Astrocyte of the cerebellum (primary cell): ENCODE measurements at regions not wholly inside any gene's neighbourhood (a gene's known extent, or its start where the extent isn't known, plus 50 kb on each side); places are given as distances from the start of the nearest gene placed in this dataset.
"Not testable (repeated sequence)": the region's sequence is repeated elsewhere in the genome, so short reads cannot be mapped to it uniquely, and the experiment has no call there.

ENCODE experiments used
- DNase-seq: peaks from one replicate; pipeline ENCODE4 v3.0.0-alpha.2; 2011; ENCODE audit warnings: low read depth
- H3K4me3 ChIP-seq: 2 replicates; pipeline ENCODE4 v1.5.1; 2011; ENCODE audit warnings: mild to moderate bottlenecking, low read depth, low read length, moderate library complexity
- in situ Hi-C: cut with HindIII; loops from 2 replicates; pipeline ENCODE4 v1.10.0; 2017; ENCODE audit warnings: low sequenced_read_pairs
- TF ChIP-seq, protein P1 (sequence below): IDR thresholded peaks from 2 replicates; pipeline ENCODE4 v1.5.1; 2012; ENCODE audit warnings: low read length, low read depth, moderate library complexity, mild to moderate bottlenecking; ENCODE audit errors: missing control alignments

DNA sequence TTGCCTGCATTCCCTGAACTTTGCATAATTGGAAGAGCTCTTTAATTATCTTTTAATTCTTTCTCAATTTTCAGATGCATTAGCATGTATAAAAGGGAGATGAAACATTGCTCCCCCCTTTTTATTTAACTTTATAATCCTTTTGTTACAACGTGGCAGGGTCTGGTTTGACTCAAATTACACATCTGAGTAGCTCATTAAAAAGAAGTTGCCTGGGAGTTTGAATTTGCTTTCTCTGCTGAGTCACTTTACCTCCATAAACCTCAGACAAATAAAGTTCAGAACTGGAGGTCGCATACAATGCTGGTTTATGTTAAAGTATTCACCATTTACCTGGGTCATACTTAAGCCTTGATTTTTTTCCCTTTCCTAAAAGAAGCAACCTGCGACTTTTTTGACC lies 495.2 kb downstream of the PREX1 start:
- DNase-seq, result no peak

DNA sequence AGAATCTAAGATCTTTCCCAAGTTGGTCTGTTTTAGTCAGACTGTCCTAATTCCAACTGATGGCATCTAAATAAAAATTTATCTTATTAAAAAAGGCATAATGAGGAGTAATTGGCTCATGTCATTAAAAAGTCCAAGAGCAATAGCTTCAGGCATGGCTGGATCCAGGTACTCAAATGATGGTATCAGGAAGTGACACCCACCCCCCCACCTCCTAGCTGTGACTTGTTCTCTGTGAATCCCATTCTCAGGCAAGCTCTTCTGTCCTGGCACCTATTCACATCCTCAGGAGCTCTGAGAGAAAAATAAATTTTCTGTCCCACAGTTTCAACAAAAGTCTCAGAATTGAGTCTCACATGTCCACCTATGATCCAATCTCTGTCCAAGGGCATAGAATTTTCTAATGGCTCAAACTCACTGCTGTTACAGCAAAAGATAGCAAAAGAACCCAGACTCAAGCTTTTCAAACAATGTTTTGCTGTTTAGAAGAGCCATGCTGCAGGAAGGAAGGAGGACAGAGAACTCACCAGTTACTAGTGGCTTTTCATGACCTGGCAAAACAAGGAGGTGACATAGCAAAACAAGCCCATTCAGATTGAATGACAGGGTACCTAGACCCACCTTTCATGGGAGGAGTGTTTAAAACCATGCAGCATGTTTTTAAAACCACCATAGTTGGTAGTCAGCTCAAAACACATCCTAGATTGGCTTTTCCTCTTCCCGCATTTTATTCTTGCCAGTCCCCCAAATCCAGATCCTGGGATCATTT lies 496.1 kb downstream of the PREX1 start:
- TF ChIP-seq, protein P1, sequence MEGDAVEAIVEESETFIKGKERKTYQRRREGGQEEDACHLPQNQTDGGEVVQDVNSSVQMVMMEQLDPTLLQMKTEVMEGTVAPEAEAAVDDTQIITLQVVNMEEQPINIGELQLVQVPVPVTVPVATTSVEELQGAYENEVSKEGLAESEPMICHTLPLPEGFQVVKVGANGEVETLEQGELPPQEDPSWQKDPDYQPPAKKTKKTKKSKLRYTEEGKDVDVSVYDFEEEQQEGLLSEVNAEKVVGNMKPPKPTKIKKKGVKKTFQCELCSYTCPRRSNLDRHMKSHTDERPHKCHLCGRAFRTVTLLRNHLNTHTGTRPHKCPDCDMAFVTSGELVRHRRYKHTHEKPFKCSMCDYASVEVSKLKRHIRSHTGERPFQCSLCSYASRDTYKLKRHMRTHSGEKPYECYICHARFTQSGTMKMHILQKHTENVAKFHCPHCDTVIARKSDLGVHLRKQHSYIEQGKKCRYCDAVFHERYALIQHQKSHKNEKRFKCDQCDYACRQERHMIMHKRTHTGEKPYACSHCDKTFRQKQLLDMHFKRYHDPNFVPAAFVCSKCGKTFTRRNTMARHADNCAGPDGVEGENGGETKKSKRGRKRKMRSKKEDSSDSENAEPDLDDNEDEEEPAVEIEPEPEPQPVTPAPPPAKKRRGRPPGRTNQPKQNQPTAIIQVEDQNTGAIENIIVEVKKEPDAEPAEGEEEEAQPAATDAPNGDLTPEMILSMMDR, result no peak
- DNase-seq, result no peak
- no peak overlapping the region for H3K4me3 ChIP-seq
- in situ Hi-C loops, result loop anchor here (5.0 kb wide), 1 partner anchor 86 kb away; no protein-coding TSS in a partner anchor

More for the DNA sequence above, 495.2 kb downstream of the PREX1 start:
- H3K4me3 ChIP-seq, result no peak overlapping the region
- TF ChIP-seq, protein P1, result no peak
- in situ Hi-C loops, result loop anchor here (5.0 kb wide), 1 partner anchor 85 kb away; no protein-coding TSS in a partner anchor

DNA sequence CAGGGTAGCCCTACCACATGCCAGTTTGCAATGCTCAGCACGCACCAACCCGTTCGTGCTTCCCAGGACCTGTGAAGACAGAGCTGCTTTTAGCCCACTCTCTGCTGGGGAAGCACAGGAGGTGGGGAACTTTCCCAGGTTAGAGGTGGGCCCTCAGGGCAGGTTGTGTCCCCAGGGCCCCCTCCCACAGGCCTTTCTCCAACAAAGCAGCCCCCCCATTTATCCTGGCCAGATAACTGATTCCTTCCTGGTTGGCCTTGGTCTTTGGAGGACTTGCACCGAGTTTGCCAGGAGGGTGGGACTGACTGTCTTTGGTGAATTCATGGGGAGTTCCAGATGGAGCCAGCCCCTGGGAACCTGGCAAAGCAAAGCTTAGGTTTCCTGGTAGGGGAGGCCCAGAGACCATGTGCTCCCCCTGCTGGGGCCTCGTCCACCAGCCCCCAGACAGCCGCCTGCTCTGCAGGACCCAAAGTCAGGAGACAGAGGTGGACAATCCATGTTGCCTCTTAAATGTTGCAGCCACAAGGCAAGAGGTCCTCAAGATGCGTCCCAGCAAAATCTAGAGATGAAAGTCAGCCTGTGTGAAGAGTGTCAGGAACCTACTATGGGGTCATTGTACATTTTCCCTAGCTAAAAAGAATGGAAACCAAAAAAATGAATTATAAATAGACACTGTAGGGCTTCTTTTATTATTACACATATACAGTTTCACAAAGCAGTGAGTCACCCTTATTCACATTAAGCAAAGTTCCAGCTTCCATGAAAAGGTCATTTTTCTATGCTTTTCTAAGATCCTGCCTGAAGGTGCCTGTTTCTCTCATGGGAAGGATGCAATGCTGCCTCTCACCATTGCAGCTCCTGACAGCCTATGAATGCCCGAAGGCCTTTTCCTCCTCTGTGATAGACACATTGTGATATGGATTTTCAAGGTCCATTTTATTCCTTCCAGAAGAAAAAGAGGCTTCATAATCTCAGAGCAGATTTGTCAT lies 497.8 kb downstream of the PREX1 start:
- TF ChIP-seq, protein P1, result peak; percentile 29
- no peak for DNase-seq
- no peak overlapping the region for H3K4me3 ChIP-seq
- in situ Hi-C loops, result loop anchor here (5.0 kb wide), 1 partner anchor 87 kb away; no protein-coding TSS in a partner anchor

DNA sequence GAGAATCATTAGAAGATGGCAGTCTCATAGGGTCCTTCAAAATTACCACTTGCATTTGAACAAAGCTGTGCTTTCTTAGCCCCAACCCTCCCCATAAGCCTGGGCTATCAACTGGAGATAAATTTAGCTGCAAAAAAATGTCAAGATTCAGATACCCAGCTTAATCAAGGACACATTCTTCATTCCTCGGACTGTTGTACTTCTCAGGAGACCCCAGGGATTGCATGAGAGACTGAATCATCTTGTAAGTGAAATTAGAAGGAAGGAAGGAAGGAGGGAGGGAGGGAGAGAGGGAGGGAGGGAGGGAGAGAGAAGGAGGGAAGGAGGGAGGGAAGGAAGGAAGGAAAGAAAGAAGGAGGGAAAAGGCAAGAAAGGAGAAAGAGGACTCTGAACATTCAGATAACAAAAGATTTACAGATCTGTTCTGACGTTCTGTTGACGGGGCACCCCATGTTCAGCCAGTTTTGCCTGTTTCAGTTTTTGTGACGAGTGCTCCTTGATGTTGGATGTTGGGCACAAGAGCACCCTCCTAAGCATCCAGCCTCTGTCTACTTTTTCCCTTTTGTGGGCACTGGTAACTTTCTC lies 498.7 kb downstream of the PREX1 start:
- TF ChIP-seq, protein P1, result no peak
- in situ Hi-C loops, result no loop called here
- H3K4me3 ChIP-seq, result no peak overlapping the region
- no peak for DNase-seq

DNA sequence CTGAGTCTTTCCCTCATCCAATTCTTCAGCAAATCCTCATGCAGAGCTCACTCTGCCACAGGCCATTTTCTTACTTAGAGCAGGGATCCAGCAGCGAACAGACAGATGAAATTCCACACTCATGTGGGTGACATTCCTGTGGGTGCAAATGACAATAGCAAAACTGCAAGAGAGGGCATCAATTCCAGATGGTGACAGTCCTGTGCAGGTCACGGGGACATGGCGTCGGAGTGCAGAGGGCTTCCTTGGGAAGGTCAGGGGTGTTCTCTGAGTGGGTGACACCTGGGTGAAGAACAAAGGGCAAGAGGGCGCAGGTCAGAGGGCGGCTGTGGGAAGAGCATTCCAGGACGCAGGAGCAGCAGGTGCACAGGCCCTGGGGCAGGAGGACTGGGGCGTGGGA lies 500.0 kb downstream of the PREX1 start:
- H3K4me3 ChIP-seq, in situ Hi-C loops, DNase-seq: not testable (repeated sequence)

DNA sequence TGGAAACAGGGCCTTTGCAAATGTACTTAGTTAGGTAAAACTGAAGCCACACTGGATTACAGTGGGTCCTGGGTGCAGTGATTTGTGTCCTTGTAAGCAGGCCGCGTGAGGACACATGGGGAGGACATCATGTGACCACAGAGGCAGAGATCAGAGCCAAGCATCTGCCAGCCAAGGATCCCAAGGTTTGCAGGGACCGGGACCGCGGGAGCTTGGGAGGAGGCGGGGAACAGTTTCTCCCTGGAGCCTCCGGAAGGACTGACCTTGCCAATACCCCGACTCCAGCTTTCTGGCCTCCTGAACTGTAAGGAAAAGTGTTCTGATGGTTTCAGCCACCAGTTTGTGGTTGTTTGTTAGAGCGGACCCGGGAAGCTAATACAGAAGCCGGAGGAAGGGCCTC lies 500.9 kb downstream of the PREX1 start:
- H3K4me3 ChIP-seq, result no peak overlapping the region
- in situ Hi-C loops, result no loop called here
- no peak for DNase-seq
- TF ChIP-seq, protein P1, result no peak
